CD4-positive, alpha-beta T cell treated with Interferon gamma for 1 hour (primary cell): ENCODE measurements at regions not wholly inside any gene's neighbourhood (a gene's known extent, or its start where the extent isn't known, plus 50 kb on each side); places are given as distances from the start of the nearest gene placed in this dataset.
"Not testable (repeated sequence)": the region's sequence is repeated elsewhere in the genome, so short reads cannot be mapped to it uniquely, and the experiment has no call there.

Experiments
- DNase-seq: peaks from one replicate; pipeline ENCODE4 v3.0.0-alpha.2; 2020

GRCh38 chr1:109857702-109858101, 52.9 kb upstream of the CSF1 start:
- DNase-seq = not testable (repeated sequence)

GRCh38 chr1:109855986-109856385, 54.7 kb upstream of the CSF1 start:
- not testable (repeated sequence) for DNase-seq

- not testable (repeated sequence) for DNase-seq
These were observed 56.7 kb upstream of the CSF1 start for GRCh38 chr1:109853972-109854371.

GRCh38 chr1:109852221-109853015, 58.2 kb upstream of the CSF1 start:
- not testable (repeated sequence) for DNase-seq

GRCh38 chr1:109850827-109851226, 59.8 kb upstream of the CSF1 start:
- DNase-seq = no peak

- DNase-seq = no peak
These were observed 60.5 kb upstream of the CSF1 start for GRCh38 chr1:109850194-109850593.

GRCh38 chr1:109849655-109850054, 61.0 kb upstream of the CSF1 start:
- DNase-seq = no peak

- DNase-seq = no peak
These were observed 63.4 kb upstream of the CSF1 start for GRCh38 chr1:109847251-109847650.

GRCh38 chr1:109846846-109847245, 63.8 kb upstream of the CSF1 start:
- no peak for DNase-seq

- DNase-seq = no peak
These were observed 64.5 kb upstream of the CSF1 start for GRCh38 chr1:109846162-109846561.

GRCh38 chr1:109845658-109846057, 65.0 kb upstream of the CSF1 start:
- DNase-seq = no peak

- DNase-seq = no peak
These were observed 66.0 kb upstream of the CSF1 start for GRCh38 chr1:109844609-109845008.

GRCh38 chr1:109840011-109840629, 70.5 kb upstream of the CSF1 start:
- DNase-seq = no peak

- DNase-seq = not testable (repeated sequence)
These were observed 71.4 kb upstream of the CSF1 start for GRCh38 chr1:109839276-109839675.

- no peak for DNase-seq
These were observed 71.8 kb upstream of the CSF1 start for GRCh38 chr1:109838838-109839240.

- no peak for DNase-seq
These were observed 72.6 kb upstream of the CSF1 start for GRCh38 chr1:109837852-109838570.

- DNase-seq = not testable (repeated sequence)
These were observed 71.9 kb upstream of the EPS8L3 start for GRCh38 chr1:109835645-109836044.

GRCh38 chr1:109834951-109835350, 71.2 kb upstream of the EPS8L3 start:
- DNase-seq = no peak

- no peak for DNase-seq
These were observed 69.2 kb upstream of the EPS8L3 start for GRCh38 chr1:109832945-109833344.

GRCh38 chr1:109828756-109829505, 65.2 kb upstream of the EPS8L3 start:
- DNase-seq = no peak

- no peak for DNase-seq
These were observed 64.3 kb upstream of the EPS8L3 start for GRCh38 chr1:109827986-109828385.

GRCh38 chr1:109827466-109827865, 63.7 kb upstream of the EPS8L3 start:
- no peak for DNase-seq

- DNase-seq = no peak
These were observed 63.2 kb upstream of the EPS8L3 start for GRCh38 chr1:109826930-109827349.
